Fibroblast of peridontal ligament (primary cell): ENCODE measurements at regions not wholly inside any gene's neighbourhood (a gene's known extent, or its start where the extent isn't known, plus 50 kb on each side); places are given as distances from the start of the nearest gene placed in this dataset.
"Not testable (repeated sequence)": the region's sequence is repeated elsewhere in the genome, so short reads cannot be mapped to it uniquely, and the experiment has no call there.

ENCODE experiments used
- DNase-seq: peaks from one replicate; pipeline ENCODE4 v3.0.0-alpha.2; 2010; ENCODE audit errors: extremely low read depth

DNA sequence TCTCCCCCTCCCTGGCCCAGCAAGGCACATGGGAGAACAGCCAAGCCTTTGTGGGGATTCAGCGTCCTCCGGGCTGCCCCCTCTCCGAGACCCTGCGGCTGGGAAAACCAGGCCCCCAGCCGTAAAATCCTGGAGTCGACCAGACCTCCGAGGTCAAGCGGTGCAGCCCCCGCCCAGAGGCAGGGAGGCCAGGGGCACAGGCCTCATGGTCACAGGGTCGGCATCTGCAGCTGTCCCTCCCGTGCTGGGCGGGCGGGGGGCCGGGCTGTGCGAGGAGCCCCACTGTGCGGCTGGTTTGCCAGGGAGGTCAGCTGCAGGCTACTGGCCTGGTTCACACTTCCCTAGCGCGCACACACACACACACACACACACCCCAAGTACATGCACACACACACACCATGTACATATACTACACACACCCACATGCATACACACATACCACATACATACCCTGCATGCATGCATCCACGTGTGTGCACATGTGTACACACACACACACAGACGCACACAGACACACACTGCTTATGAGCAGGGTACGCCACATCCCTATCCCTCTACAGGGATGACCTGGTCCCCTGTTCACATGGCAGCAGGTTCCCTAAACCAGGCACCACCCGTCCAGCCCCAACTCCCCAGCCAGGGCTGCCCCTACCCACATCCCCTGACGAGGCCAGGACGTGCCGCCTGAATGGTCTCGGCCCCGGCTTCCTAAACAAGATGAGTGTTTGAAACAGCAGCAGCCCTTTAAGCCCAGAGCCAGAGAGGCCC, 108.9 kb upstream of the CIBAR2 start:
- DNase-seq: no peak

DNA sequence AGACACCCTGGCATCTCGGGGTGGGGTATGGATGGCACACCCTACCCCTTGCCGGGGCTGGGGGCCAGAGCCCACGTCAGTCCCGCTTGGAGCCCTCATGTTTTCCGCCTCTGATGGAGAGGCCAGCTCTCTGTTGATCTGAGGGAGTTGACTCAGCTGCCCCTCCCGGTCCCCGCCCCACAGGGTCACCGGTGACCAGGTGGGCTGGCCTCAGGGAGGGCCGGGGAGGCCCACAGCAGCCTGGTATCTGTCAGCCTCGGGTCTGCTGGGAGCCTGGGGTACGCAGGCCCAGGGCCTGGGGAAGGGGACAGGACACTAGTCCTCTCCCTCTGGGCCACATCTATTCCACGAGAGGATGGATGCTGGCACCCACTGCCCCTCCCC, 109.5 kb upstream of the CIBAR2 start:
- DNase-seq: no peak

- DNase-seq: no peak
Observed at GRCh38 chr16:85222155-85222863, 110.0 kb upstream of the CIBAR2 start.

DNA sequence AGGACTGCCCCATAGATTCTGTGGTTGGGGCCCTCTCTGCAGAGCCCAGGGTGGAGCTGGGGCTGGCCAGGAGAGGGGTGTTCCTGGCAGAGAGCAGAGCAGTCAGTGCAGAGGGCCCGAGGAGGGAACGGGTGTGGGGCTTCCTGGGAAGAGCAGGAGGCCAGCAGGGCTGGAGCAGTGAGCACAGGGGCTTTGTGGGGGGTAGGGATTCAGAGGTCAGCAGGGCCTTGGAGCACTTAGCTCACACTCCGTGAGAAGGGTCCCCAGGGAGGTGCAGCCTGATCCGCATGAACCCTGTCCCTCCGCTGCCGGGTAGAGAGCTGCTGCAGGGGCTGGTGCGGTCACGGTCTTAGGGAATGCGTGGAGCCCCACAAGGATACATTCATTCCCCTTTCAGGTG, 113.0 kb upstream of the CIBAR2 start:
- no peak for DNase-seq

- no peak for DNase-seq
Observed at GRCh38 chr16:85225721-85226120, 113.4 kb upstream of the CIBAR2 start.

- DNase-seq: peak; percentile 44
Observed at GRCh38 chr16:85227084-85227945, 115.0 kb upstream of the CIBAR2 start.

- no peak for DNase-seq
Observed at GRCh38 chr16:85227946-85228862, 115.9 kb upstream of the CIBAR2 start.

GRCh38 chr16:85228970-85229430, 116.7 kb upstream of the CIBAR2 start:
- DNase-seq: no peak

- no peak for DNase-seq
Observed at GRCh38 chr16:85229869-85230462, 117.7 kb upstream of the CIBAR2 start.

GRCh38 chr16:85230764-85231383, 118.6 kb upstream of the CIBAR2 start:
- not testable (repeated sequence) for DNase-seq

DNA sequence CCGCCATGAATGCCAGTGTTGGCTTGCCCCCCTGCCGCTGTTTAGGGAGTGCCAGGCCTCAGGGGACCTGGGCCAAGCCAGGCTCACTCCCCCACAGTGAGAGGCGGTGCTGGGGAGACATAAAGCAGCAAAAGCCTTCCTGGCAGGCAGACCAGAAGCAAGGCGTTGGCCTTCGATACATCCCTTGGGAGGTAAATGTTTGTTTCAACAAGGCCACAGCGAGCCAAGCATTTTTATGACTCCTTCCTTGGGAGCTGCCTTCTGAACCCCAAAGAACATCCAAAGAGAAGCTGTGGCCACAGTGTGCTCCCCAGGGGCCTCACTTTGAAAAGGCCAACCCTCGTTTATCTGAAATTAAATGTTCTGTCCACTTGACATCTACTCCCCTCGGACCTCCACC, 119.7 kb upstream of the CIBAR2 start:
- peak; percentile 88 for DNase-seq

GRCh38 chr16:85232369-85233142, 120.3 kb upstream of the CIBAR2 start:
- DNase-seq: no peak

DNA sequence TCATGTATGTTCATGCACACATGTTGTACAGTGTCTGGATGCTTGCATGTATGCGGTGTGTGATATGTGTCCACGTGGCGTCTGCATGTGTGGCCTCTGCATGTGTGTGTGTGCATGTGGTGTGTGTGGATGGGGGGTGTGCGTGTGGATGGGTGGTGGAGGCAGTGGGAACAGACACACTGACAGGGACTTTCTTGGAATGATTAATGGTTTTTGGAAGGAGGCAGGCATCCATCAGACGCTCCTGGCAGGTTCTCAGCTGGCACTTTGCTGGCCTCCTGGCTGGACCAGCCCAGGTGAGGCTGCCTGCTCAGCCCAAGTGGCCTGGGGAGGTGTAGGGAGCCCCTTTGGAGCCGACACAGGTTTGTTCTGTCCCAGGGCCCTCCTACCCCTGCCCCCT, 121.2 kb upstream of the CIBAR2 start:
- DNase-seq: no peak

DNA sequence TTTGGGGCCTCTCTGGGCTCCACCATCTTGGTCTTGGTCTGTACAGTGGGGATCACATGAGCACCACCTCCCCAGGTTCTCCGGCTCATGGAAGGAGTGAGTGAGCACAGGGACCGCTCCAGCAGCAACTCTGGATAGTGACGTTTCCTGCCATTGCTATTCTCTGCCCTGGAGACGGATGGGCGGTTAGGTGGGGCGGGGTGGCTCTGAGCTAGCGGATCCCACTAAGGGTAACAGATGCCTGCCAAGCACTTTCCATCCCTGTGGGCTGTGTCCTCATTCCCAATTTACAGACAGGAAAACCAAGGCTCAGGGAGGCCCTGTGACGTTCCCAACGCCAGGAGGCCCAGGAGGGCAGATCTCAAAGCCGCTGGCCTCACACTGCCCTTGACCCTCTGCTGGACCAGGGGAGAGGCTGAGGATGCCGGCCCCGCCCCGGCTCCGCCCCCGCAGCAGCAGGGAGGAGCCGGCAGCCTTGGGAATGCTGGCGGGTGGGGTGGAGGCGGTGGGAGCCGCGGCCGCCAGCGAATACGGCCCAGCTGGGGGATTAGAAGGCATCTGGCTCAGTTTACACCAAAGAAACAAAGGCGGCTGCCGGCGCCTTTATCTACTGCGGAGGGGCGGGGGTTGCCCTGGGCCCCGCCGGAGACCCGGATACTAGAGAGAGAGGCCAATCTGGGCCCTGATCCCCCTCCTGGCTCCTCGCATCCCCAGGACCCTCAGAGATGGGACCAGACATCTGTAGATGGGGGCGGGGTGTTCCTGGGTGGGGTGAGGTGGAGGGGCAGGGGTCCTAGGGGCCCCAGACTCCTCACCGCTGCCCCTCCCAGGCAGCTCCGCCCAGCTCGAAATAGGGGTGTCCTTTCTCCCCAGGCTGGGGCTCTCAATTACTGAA, 122.3 kb upstream of the CIBAR2 start:
- DNase-seq: peak; percentile 58

DNA sequence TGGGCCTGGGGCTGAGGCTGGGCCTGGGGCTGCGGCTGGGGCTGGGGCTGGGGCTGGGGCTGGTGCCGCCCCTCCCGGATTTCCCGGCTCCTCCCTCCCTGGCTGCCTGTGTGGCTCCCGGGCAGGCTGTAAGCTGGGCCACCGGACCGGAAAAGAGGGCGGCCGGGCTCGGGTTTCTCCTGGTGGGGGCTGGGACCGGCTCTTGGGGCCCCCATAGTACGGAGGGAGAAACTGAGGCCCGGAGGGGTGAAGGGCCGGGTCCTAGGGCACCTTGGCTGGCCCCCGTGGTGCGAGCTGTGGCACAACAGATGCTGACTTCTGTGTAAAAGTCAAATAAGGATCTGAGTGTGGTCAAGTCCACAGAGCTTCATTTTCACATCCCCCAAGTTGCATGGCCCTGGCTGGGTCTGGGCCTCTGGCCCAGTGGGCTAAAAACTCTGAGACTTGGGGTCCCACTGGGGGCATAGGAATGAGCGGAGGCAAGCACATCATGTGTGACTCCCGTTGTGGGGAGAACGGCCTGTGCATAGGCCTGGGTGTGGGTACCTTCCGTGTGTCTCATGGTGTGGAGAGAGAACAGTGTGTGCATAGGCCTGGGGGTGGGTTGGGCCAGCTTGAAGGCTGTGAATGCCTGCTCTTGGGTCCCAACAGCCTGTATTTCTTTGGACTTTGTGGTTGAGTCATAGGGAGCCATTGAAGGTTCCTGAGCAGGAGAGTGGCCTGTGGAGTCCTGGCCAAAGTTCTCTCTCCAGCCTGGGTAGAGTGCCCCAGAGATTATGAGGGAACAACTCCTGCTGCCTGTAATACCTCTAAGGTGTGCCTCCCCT, 123.9 kb upstream of the CIBAR2 start:
- no peak for DNase-seq

DNA sequence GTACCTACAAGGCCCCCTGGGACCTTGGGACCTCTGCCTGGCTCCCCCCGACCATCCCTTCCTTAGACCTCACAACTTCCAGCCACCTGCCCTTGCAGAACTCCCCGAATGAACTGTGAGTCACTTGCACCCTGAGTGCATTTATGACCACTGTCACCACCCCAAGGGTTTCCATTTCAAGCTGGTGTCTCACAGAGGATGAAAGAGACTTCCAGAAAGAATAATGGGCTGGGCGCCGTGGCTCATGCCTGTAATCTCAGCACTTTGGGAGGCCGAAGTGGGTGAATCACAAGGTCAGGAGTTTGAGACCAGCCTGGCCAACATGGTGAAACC, 124.5 kb upstream of the CIBAR2 start:
- DNase-seq: no peak

DNA sequence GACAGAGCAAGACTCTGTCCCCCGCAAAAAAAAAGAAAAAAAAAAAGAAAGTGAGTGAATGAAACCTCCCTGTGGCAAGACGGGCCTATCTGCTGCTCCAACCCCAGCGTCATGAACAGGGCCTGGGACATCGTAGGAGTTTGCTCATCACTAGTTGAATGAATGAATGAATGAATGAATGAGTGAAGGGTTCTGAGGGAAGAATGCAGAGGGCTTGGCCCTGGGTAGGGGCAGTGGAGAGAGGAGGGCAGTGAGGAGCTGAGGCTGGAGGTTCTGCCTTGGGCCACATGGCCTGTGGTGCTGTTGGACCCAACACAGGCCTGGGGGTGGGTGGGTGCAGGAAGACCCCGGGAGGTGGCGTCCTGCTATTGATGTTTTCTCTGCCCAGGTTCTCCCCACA, 125.5 kb upstream of the CIBAR2 start:
- DNase-seq: no peak

DNA sequence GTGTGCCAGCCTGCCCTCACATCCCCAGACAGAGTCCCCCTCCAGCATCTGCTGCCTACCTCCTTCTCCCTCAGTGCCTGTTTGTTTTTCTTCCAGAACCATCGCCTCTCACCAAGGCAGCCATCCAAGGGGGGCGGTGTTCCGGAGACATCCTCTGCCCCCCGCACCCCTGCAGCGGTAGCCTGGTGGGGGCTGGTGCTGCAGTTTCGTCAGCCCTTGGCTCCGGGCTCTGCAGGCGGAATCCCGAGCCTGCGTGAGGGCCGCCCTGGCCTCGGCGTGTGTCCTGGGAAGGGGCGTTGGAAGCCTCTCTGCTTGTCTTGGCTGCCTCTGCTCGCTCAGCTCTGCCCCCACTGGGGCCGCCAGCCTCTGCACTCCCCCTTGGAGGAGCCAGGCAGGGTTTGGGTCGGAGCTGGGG, 126.0 kb upstream of the CIBAR2 start:
- peak; percentile 88 for DNase-seq
